Femur (tissue), 1 donor: ENCODE measurements at regions not wholly inside any gene's neighbourhood (a gene's known extent, or its start where the extent isn't known, plus 50 kb on each side); places are given as distances from the start of the nearest gene placed in this dataset.
"Not testable (repeated sequence)": the region's sequence is repeated elsewhere in the genome, so short reads cannot be mapped to it uniquely, and the experiment has no call there.

ENCODE experiments used
- DNase-seq: peaks from one replicate; pipeline ENCODE4 v3.0.0-alpha.2; 2017

GRCh38 chr2:123485056-123485455 lies 540.0 kb upstream of the CNTNAP5 start:
- DNase-seq = no peak

DNA sequence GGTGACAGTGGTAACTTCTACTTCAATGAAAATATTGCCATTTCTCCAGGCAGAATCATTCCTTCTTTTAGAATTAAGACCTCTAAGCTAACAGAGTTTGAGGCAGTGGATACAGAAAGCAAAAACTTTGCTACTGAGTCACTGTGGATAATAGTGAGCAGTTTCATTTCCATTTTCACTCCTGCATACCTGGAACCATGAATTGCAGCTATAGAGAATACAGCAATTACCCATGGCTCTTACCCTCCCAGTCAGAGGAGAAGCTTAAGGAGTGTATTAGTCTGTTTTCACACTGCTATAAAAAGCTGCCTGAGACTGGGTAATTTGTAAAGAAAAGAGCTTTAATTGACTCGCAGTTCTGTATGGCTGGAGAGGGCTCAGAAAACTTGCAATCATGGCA lies 531.4 kb upstream of the CNTNAP5 start:
- no peak for DNase-seq

DNA sequence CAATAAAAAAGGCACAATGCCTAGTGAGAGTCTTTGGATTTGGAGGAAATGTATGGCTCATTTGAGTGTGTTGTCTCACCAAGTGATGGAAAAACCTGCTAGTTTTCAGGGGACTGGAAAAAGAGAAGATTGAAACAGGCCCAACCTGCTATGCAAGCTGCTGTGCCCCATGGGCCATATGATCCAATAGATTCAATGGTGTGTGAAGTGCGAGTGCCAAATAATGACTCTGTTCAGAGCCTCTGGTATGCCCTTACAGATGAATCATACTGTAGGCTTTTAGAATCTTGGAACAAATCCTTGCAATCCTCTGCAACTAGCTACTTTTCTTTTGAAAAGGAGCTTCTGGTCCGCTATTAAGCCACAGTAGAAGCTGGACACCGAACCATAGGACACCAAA lies 529.8 kb upstream of the CNTNAP5 start:
- DNase-seq = no peak

GRCh38 chr2:123500346-123500745 lies 524.7 kb upstream of the CNTNAP5 start:
- no peak for DNase-seq

DNA sequence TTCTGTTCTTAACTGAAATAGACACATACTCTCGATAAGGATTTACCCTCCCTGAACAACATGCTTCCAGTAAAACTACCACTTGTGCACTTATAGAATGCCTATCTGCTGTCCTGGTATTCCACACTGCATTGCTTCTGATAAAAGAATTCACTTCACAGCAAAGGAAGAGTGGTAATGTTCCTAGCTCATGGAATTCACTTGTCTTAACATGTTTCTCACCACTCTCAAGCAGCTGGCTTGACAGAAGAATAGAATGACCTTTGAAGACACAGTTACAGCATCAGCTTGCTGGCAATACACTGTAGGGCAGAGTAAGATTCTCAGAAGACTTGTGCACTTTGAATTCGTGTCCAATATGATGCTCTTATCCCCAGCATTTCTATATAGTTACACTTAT lies 524.1 kb upstream of the CNTNAP5 start:
- DNase-seq = no peak

- no peak for DNase-seq
Measured at GRCh38 chr2:123502931-123503330, 522.2 kb upstream of the CNTNAP5 start.

DNA sequence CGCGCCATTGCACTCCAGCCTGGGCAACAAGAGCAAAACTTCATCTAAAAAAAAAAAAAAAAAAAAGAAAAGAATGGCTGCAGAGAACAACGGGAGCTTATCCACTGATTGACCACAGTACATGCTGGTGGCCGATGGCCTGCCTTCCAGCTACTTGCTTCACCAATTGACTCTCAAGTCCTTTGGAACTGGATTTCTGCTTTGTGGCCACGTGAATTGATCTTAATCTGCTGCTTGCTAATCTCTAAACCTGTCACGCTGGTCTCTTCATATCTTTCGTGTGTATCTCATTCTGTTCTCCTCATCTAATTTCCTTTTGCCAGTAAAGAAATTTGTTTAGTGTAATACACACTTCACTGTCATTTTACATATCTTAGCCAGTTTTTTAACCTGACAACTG lies 512.5 kb upstream of the CNTNAP5 start:
- DNase-seq = no peak

DNA sequence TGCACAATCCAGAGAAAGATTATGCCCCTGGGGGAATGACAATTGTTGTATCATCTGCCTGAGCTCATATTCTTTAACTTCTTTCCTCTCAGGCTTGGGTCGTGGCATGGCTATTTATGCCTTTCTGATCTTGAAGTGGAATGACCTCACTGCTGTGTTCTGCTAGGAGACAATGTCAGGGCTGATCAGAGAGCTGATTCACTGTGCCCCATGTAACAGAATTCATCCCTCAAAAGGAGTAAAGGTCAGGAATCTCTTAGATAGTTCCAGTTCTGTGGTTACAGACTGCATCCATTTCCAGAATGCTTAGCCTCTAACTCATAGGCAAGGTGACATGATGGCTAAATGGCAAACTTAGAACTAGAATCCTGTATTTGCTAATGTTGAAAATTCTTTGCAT lies 511.7 kb upstream of the CNTNAP5 start:
- DNase-seq = no peak

DNA sequence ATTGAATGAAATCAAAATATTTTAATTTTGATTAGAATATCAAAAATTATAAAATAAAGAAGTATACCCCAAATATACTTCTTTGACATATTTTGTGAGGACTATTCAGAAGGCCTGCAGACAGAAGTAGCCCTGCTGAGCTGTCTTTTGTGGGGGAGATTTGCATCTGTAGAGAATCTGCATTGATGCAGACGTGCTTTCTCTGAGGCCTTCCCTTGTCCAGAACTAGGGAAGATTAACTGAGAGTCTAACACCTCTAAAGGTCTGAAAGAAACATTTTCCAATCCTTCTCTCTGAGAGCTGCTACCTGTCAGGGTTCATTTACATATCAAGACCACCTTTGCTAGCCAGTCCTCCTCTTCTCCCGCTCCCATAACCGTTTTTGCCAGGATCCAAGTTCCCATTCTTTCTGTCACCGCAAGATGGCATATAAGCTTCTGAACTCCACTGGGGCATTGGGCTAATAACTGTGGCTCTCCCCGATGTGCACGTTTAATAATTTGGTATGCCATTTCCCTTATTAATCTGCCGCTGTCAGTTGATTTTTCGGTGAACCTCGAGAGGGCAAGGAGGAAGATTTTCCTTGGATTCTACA lies 510.4 kb upstream of the CNTNAP5 start:
- no peak for DNase-seq

- DNase-seq = peak; percentile 19
Measured at GRCh38 chr2:123518367-123518766, 506.7 kb upstream of the CNTNAP5 start.

GRCh38 chr2:123521854-123522253 lies 503.2 kb upstream of the CNTNAP5 start:
- DNase-seq = no peak

DNA sequence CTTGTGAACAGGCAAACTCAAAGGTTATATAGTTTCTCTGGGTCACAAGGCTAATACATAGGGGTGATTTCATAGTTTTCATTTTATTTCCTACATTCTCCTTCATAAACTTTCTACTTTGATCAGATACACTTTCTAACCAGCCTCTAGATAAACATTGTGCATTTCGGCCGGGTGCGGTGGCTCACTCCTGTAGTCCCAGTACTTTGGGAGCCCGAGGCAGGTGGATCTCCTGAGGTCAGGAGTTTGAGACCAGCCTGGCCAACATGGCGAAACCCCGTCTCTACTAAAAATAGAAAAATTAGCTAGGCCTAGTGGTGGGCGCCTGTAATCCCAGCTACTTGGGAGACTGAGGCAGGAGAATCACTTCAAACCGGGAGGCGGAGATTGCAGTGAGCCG lies 502.6 kb upstream of the CNTNAP5 start:
- not testable (repeated sequence) for DNase-seq

GRCh38 chr2:123528996-123529707 lies 495.9 kb upstream of the CNTNAP5 start:
- DNase-seq = no peak

GRCh38 chr2:123530004-123530403 lies 495.1 kb upstream of the CNTNAP5 start:
- no peak for DNase-seq

- DNase-seq = no peak
Measured at GRCh38 chr2:123532126-123532525, 493.0 kb upstream of the CNTNAP5 start.

DNA sequence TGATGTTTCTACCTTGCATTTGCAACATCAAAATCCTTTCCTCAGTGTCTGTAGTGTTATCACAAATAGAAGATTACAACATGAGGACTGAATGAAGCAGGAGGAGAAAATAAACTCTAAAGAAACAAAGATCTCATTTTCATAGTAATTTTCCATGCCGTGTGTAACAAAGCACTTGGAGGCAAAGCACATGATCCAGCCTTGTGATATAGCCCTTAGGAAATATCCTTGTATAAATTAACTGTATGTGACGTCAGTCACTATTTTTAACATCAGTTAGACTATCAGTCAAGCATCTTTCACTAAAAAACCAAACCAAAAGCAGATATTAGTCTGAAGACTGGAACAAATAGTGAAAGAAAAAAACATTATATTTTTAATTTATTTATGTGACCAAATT lies 492.1 kb upstream of the CNTNAP5 start:
- DNase-seq = no peak

DNA sequence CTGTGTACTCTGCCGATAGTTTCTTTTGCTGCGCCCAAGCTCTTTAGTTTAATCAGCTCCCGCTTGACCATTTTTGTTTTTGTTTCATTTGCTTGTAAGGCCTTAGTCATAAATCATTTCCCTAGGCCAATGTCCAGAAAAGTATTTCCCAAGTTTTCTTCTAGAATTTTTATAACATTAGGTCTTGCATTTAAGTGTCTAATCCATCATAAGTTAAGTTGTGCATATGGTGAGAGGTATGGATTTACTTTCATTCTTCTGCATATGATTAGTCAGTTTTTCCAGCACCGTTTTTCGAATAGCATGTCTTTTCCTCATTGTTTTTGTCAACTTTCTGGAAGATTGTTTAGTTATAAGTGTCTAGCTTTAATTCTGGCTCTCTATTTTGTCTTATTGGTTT lies 484.8 kb upstream of the CNTNAP5 start:
- no peak for DNase-seq

DNA sequence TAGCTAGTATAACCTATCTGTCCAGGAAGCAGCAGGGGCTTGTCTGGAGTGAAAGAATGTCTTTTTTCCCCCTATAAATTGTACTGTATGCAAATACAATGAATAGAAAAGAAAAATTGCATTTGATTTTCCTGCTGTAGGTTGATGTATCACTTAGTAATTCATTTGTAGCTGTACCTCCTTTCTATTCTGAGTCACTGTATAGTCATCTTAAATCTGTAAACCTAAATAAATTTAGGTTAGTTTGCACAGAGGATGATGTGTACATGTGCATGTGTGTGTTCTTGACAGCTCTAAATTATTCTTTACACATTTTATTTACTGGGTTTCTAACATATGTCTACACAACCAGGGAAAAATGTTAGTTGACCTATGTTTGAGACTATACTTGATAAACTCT lies 478.7 kb upstream of the CNTNAP5 start:
- no peak for DNase-seq

GRCh38 chr2:123563515-123563914 lies 461.6 kb upstream of the CNTNAP5 start:
- DNase-seq = no peak

DNA sequence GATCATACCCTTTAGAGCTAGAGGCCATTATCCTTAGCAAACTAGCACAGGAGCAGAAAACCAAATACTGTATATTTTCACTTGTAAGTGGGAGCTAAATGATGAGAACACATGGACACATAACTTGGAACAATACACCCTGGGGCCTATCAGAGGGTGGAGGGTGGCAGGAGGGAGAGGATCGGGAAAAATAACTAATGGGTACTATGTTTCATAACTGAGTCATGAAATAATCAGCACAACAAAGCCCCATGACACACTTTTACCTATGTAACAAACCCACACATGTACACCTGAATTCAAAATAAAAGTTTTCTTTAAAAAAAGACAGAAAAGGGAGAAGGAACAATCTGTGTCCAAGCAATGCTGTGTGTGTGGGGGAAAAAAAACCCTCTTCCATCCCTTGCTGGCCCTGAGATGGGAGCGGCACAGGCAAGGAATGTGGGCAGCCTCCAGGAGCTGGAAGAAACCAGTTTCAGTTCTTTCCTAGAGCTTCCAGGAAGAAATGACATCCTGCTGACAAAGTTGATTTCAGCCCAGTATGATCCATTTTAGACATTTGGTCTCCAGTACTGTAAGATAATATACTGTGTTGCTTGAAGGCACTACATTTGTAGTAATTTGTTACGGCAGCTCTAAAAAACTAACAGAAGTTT lies 458.7 kb upstream of the CNTNAP5 start:
- DNase-seq = no peak

DNA sequence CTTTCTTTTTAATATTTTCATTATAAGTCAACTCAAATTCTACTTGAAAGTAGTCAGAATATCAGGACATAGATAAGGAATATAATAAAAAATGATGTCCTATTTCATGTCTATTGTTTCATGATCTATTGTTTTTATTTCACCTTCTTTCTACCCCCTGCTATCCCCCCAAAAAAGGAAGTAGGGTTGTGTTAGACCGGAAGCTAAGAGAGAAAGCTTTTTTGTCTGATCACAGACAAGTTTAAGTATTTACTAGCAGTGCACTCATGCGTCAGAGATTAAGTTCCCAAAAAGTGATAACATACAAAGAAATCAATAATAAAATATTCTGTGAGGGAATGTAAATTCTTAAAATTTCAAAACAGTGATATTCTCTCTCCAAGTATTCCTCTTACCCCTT lies 447.1 kb upstream of the CNTNAP5 start:
- no peak for DNase-seq

GRCh38 chr2:123596621-123597020 lies 428.5 kb upstream of the CNTNAP5 start:
- no peak for DNase-seq

GRCh38 chr2:123597988-123598387 lies 427.1 kb upstream of the CNTNAP5 start:
- no peak for DNase-seq

- DNase-seq = no peak
Measured at GRCh38 chr2:123606631-123607030, 418.5 kb upstream of the CNTNAP5 start.

GRCh38 chr2:123609077-123609476 lies 416.0 kb upstream of the CNTNAP5 start:
- DNase-seq = no peak
